ENCODE measurements at regions not wholly inside any gene's neighbourhood (a gene's known extent, or its start where the extent isn't known, plus 50 kb on each side); places are given as distances from the start of the nearest gene placed in this dataset.

- Histone ChIP-seq H3K9me3 (ENCODE audit: control insufficient read depth, low read length) (no peaks in the 10 kb centered on the region), H3K4me1 (peaks cover 24% of the 10 kb centered on the region), H2AFZ (no peak overlapping the region), H3K79me2 (no peaks in the 10 kb centered on the region), H3K4me3 (ENCODE audit: low read depth, low read length) (no peak overlapping the region), H3K4me2 (ENCODE audit: low read length) (no peak overlapping the region), H3K27me3 (ENCODE audit: control insufficient read depth, insufficient read depth, low read length) (no peaks in the 10 kb centered on the region), H3K27ac (peak overlapping the region; percentile 69), H3K9ac (no peak overlapping the region), H3K36me3 (ENCODE audit: control insufficient read depth, insufficient read depth, low read length) (no peaks in the 10 kb centered on the region)
- no peak for TF ChIP-seq CTCF (IDR thresholded peaks at IDR 0.05)
Measured at GRCh38 chr13:72139192-72139591, 272.2 kb upstream of the DACH1 start.

- H3K79me2 ChIP-seq, result no peaks in the 10 kb centered on the region
- H3K36me3 ChIP-seq (ENCODE audit: control insufficient read depth, insufficient read depth, low read length), result no peaks in the 10 kb centered on the region
- H3K4me3 ChIP-seq (ENCODE audit: low read depth, low read length), result no peak overlapping the region
- H3K27me3 ChIP-seq (ENCODE audit: control insufficient read depth, insufficient read depth, low read length), result no peaks in the 10 kb centered on the region
- peaks cover 5% of the 10 kb centered on the region for H3K4me1 ChIP-seq
- H3K9ac ChIP-seq, result no peak overlapping the region
- no peak for TF ChIP-seq CTCF (IDR thresholded peaks at IDR 0.05)
- no peak overlapping the region for H3K4me2 ChIP-seq (ENCODE audit: low read length)
- peak overlapping the region; percentile 36 for H3K27ac ChIP-seq
- no peak overlapping the region for H2AFZ ChIP-seq
- H3K9me3 ChIP-seq (ENCODE audit: control insufficient read depth, low read length), result no peaks in the 10 kb centered on the region
Measured at GRCh38 chr13:72132075-72132474, 265.1 kb upstream of the DACH1 start.

DNA sequence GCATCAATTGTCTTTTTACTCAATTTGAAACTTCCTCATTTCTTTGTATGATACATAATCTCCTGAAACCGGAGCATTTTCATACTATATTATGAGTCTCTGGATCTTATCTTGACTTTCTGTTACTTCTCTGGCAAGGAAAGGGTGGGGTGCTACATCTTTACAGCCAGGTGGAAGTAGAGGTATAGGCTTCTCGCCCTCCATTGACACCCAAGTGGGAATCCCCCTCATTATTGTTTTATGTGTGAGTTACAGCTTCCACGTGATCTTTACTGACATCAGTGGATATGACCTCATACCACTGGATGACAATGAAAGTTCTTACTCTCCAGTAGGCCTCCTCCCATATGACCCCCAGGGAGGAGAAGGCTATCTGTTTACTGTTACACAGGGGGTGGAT is 262.1 kb upstream of the DACH1 start:
- Histone ChIP-seq H3K4me2 (ENCODE audit: low read length) (no peak overlapping the region), H3K9ac (no peak overlapping the region), H2AFZ (no peak overlapping the region), H3K36me3 (ENCODE audit: control insufficient read depth, insufficient read depth, low read length) (no peaks in the 10 kb centered on the region), H3K4me1 (peaks cover 5% of the 10 kb centered on the region), H3K79me2 (no peaks in the 10 kb centered on the region), H3K27me3 (ENCODE audit: control insufficient read depth, insufficient read depth, low read length) (no peaks in the 10 kb centered on the region), H3K4me3 (ENCODE audit: low read depth, low read length) (no peak overlapping the region), H3K9me3 (ENCODE audit: control insufficient read depth, low read length) (no peaks in the 10 kb centered on the region), H3K27ac (no peak overlapping the region)
- no peak for TF ChIP-seq CTCF (IDR thresholded peaks at IDR 0.05)

GRCh38 chr13:72127031-72127430 is 260.0 kb upstream of the DACH1 start:
- Histone ChIP-seq H3K4me3 (ENCODE audit: low read depth, low read length) (no peak overlapping the region), H3K27ac (no peak overlapping the region), H3K9me3 (ENCODE audit: control insufficient read depth, low read length) (no peaks in the 10 kb centered on the region), H3K27me3 (ENCODE audit: control insufficient read depth, insufficient read depth, low read length) (no peaks in the 10 kb centered on the region), H3K79me2 (no peaks in the 10 kb centered on the region), H3K4me2 (ENCODE audit: low read length) (no peak overlapping the region), H3K4me1 (no peaks in the 10 kb centered on the region), H3K36me3 (ENCODE audit: control insufficient read depth, insufficient read depth, low read length) (no peaks in the 10 kb centered on the region), H2AFZ (no peak overlapping the region), H3K9ac (no peak overlapping the region)
- no peak for TF ChIP-seq CTCF (IDR thresholded peaks at IDR 0.05)

DNA sequence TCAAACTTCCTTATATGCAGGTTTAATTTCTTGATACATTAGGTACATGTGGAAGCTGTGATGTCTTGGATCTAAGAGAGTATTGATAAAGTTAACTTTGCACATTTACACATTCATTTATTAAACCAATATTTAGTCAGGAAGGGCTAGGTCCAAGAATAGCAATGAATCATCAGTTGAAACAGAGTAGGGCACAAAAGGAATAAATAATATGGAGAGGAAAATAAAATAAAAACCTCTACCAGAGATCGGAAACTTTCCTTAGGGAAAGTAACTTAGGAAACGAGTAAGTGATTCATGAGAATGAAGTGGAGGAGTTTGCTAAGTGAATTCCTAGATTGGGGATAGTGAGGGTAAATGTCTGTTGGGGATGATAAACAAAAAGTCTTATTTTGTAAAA is 259.4 kb upstream of the DACH1 start:
- no peaks in the 10 kb centered on the region for H3K79me2 ChIP-seq
- no peaks in the 10 kb centered on the region for H3K27me3 ChIP-seq (ENCODE audit: control insufficient read depth, insufficient read depth, low read length)
- H3K4me3 ChIP-seq (ENCODE audit: low read depth, low read length), result no peak overlapping the region
- no peaks in the 10 kb centered on the region for H3K36me3 ChIP-seq (ENCODE audit: control insufficient read depth, insufficient read depth, low read length)
- no peak overlapping the region for H3K27ac ChIP-seq
- no peak overlapping the region for H2AFZ ChIP-seq
- no peak overlapping the region for H3K9ac ChIP-seq
- no peak for TF ChIP-seq CTCF (IDR thresholded peaks at IDR 0.05)
- H3K9me3 ChIP-seq (ENCODE audit: control insufficient read depth, low read length), result no peaks in the 10 kb centered on the region
- H3K4me1 ChIP-seq, result no peaks in the 10 kb centered on the region
- H3K4me2 ChIP-seq (ENCODE audit: low read length), result no peak overlapping the region

Data from parathyroid adenoma (tissue), 2 donors.